GM19468 (cell line): ENCODE measurements at regions not wholly inside any gene's neighbourhood (a gene's known extent, or its start where the extent isn't known, plus 50 kb on each side); places are given as distances from the start of the nearest gene placed in this dataset.
"Not testable (repeated sequence)": the region's sequence is repeated elsewhere in the genome, so short reads cannot be mapped to it uniquely, and the experiment has no call there.

Experiments
- ATAC-seq: cut with Tn5 transposase; IDR thresholded peaks from one replicate; pipeline ENCODE4 v1.9.1; 2021; ENCODE audit warnings: mild to moderate bottlenecking, moderate library complexity, moderate number of reproducible peaks; ENCODE audit not compliant: unreplicated experiment; ENCODE audit errors: extremely low read depth

GRCh38 chr1:192862271-192862670 lies 53.4 kb downstream of the RGS2 start:
- no peak for ATAC-seq

DNA sequence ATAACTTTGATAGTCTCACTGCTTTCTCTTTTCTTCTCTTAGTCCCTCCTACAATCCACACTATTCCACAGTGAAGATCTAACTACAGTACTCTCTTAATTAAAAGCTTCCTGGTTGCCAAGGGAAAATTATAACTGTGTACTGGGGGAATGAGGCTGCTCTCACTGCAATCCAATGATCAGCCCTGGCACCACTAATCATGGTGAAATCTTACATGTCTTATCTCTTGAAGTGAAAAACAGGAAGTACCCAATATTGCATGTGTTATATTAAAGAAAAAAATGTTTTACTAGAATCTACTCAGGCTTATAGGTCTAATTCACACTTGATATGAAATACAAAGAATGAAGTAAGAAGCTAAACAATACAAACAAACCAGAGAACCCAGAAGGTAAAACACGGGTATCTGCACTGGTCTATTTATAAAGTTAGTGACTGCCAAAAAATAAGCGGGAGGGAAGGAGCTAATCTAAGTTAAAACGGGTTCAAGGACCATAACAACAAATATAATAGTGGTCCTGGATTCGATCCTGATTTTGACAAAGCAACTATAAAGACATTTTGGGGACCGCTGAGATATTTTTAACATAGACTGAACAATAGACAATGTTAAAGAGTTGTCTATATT lies 57.5 kb downstream of the RGS2 start:
- no peak for ATAC-seq

DNA sequence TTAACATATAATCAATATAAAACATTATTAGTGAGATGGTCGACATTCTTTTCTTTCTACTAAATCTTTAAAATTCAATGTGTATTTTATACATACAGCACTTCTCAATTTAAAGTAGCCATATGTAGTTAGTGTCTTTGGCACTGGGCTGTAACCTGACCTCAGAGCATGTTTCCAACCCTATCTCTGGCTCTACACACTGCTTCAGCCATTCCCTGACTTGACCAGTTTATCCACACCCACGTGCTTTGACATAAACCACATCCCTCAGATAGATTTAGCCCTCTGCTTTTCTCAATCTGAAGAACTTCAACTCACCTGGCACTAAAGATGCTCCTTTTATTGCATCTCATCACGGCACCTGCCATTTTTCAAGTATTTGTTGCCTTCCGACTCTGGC lies 58.3 kb downstream of the RGS2 start:
- no peak for ATAC-seq

GRCh38 chr1:192869308-192869940 lies 60.6 kb downstream of the RGS2 start:
- ATAC-seq = no peak

DNA sequence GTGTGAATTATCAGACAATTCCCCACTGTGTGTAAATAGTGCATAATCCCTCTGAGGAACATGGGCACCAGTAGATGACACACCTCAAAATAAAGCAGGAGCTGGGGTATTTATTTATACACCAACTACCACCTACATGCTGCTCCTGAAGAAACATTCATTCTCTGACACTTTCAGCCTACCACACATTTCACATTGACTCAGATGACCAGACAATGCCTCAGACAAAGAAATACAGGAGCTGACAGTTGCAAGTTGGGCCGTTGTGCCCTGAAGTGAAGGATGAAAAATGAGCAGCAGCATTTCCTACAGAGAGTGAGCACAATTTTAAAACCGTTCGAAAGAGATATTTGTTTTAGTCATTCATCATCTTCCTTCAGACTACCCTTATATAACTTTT lies 63.2 kb downstream of the RGS2 start:
- ATAC-seq = no peak

GRCh38 chr1:192873836-192874235 lies 65.0 kb downstream of the RGS2 start:
- no peak for ATAC-seq

DNA sequence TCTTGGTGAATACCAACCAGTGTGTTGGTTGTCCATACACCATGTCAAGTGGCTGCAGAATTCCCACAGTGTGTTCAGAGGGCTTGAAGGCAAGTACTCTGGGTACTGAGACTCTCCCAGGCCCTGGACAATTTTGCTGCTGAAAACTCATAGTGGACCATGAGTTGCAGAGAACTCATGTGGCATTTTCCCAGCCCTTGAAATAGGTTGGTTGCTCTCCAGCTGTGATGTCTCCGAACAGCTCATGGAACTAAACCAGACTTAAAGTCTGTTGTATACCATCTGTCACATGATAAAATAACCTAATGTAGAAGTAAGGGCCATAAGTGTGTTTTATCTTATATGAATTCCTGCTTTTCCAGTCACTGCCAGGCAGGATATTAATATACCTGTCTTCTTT lies 67.8 kb downstream of the RGS2 start:
- ATAC-seq = no peak

DNA sequence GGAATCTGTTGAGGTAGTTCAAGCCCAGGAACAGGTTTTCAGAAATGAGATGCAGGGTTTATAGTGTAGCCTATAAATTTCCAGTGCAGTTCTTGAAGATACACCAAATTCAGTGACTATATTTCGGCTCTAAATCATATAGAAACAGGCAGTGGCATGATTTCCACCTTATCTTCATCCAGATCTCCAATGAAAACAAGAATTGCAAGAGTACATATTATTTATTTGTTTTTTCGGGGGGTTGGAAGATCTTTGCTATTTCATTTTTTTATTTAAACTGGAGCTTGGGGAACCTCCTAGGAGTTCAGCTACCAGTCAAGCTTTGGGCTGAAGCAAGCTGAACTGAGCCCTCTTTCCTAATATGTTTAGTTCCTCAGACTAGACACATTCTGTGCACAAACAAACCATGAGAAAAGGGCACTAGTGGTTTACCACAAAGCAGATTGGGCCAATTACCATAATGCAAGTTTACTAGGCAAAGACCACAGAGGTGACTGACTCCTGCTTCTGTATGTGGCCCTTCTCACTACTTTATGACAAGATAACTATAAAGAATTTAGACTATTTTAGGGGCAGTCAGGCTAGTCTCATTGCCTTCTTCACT lies 68.5 kb downstream of the RGS2 start:
- no peak for ATAC-seq

DNA sequence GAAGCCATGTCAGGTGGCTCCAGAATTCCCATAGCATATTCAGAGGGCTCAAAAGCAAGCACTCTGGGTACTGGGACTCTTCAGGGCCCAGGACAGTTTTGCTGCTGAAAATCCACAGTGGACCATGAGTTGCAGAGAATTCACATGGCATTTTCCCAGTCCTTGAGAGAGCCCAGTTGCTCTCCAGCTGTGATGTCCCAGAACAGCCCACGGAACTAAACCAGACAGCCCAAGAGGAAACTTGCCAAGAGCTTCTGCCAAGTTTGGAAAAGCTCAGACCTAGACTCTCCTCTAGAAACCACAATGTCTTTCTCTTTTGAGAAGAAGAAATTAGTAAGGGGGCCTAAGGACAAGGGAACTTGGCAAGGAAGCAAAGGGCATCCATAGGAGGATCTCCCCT lies 69.4 kb downstream of the RGS2 start:
- no peak for ATAC-seq

DNA sequence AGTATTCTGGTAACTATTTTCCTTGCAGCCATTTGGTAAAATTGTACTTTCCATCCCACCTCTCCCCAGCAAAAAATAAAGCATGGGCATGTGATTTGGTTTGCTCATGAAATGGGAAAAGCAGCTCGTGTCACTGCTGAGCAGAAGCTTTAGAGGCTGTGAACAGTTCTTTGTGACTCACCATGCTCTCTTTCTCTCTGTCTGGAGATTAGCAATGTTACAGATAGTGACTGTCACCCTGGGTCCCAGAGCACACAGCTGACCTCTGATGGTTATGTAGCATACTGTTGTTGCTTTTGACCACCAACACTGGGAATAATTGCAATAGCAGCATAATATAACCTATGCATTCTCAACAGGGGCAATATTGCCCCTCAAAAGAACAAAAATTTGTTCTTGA lies 70.6 kb downstream of the RGS2 start:
- ATAC-seq = no peak

GRCh38 chr1:192880231-192880630 lies 71.4 kb downstream of the RGS2 start:
- ATAC-seq = no peak

GRCh38 chr1:192884241-192884640 lies 75.4 kb downstream of the RGS2 start:
- no peak for ATAC-seq

GRCh38 chr1:192885387-192885786 lies 76.5 kb downstream of the RGS2 start:
- not testable (repeated sequence) for ATAC-seq

DNA sequence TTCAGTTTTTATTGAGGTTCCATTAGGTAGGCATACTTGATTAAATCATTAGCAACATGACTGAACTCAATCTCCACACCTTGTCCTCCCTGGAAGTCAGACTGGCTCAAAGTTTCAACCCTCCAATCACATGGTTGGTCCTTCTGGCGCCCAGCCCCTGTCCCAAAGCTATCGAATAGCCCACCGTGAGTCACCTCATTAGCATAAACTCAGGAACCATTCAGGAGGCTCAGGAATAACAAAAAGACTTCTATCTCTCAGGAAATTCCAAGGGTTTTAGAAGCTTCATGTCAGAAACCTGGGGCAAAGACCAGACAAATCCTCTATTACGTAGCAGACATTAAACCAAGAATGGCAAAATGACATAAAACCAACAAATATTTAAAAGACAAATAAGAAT lies 78.6 kb downstream of the RGS2 start:
- ATAC-seq = no peak

DNA sequence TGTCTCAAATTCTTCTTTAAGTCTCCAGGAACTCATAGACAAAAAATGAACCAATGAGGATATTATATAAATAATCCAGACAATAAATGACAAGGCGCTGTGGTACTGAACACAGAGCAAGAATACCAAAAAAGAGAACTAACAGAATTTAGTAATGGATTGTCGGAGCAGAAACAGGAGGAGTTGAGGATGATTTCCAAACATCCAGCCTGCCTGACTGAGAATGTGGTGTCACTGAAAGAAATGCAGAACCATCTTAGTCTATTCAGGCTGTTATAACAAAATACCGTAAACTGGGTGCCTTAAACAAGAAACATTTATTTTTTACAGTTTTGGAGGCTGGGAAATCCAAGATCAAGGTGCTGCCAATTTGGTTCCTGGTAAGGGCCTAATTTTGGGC lies 79.7 kb downstream of the RGS2 start:
- ATAC-seq = no peak

- ATAC-seq = no peak
Observed at GRCh38 chr1:192889082-192889481, 80.2 kb downstream of the RGS2 start.

DNA sequence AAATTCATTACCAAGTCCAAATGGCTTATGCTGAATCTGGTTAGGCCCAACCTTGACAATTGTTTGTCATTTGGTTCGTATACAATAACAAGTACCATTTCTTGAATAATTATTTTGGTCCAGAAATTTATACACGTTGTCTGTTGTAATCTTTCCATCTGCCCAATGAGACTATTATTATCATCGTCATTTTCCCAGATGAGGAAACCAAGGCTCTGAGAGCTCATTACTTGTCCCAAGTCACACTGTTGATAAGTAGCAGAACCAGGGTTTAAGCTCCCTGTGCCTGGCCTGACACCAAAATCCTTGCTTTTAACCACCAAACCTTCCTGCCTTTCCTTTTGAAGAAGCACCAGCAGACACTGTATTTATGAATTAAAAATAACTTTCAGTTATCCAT lies 81.3 kb downstream of the RGS2 start:
- no peak for ATAC-seq

- no peak for ATAC-seq
Observed at GRCh38 chr1:192892934-192893333, 84.1 kb downstream of the RGS2 start.

DNA sequence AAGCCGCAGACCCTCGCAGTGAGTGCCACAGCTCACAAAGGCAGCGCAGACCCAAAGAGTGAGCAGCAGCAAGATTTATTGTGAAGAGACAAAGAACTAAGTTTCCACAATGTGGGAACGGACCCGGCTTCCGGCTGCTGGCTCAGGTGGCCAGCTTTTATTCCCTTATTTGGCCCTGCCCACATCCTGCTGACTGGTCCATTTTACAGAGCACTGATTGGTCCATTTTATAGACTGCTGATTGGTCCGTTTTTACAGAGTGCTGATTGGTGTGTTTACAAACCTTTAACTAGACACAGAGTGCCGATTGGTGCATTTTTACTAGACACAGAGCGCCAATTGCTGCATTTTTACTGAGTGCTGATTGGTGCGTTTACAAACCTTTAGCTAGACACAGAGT lies 86.6 kb downstream of the RGS2 start:
- not testable (repeated sequence) for ATAC-seq

DNA sequence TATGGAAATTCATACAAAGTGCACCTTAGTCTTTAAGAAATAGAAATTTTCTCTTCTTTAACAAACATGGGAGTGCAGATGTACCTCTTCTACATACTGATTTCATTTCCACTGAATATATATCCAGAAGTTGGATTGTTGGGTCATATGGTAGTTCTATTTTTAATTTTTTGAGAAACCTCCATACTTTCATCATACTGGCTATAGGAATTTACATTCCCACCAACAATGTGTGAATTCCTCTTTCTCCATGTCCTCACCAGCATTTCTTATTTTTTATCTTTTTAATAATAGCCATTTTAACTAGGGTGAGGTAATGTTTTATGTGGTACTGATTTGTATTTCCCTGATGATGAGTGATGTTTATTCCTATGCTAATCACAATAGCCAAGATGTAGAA lies 87.5 kb downstream of the RGS2 start:
- ATAC-seq = no peak

DNA sequence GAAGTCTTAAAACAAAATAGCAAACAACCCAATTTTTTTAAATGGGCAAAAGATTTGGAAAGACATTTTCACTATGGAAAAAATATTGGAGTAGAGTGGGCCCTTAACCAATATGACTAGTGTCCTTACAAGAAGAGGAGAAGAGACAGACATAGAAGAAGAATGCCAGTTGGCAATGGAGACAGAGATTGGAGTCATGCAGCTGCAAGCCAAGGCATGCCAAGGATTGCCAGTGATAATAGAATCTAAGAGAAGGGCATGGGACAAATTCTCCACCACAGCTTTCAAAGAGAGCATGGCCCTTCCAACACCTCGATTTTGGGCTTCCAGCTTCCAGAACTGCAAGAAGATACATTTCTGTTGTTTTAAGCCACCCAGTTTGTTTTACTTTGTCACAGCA lies 92.7 kb downstream of the RGS2 start:
- no peak for ATAC-seq

DNA sequence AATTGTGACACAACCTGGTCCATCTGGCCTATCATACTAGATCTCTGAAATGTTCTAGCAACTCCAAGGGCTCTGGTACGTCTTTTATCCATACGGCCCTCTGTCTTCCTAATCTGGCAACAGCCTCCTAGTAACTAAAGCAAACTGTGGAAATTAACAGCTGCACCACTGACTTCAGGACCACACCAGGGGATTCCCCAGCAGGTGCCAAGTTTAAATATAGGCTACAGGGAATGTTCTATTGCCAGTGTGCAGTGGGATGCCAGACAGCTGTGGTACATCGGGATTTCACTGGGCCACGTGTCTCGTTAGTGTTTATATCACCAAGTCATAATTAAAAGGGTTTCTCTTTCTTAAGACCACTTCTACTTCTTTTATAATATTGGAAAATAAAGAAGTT lies 94.3 kb downstream of the RGS2 start:
- ATAC-seq = no peak
